Progenitor cell of endocrine pancreas (in vitro differentiated cells): ENCODE measurements at regions not wholly inside any gene's neighbourhood (a gene's known extent, or its start where the extent isn't known, plus 50 kb on each side); places are given as distances from the start of the nearest gene placed in this dataset.

ENCODE experiments used
- DNase-seq: peaks from one replicate; pipeline ENCODE4 v3.0.0; 2021; ENCODE audit warnings: low spot score; ENCODE audit not compliant: unreplicated experiment
- H3K27ac Mint-ChIP-seq: 2 replicates; pipeline ENCODE4 v1.8.0; 2021; ENCODE audit warnings: mild to moderate bottlenecking, moderate library complexity, mixed read lengths
- H3K27me3 Mint-ChIP-seq: 2 replicates; pipeline ENCODE4 v1.8.0; 2021; ENCODE audit warnings: mixed read lengths
- H3K36me3 Mint-ChIP-seq: 2 replicates; pipeline ENCODE4 v1.8.0; 2022; ENCODE audit warnings: mixed read lengths; ENCODE audit not compliant: insufficient read depth
- H3K4me1 Mint-ChIP-seq: 2 replicates; pipeline ENCODE4 v1.8.0; 2021; ENCODE audit warnings: low read depth, mixed read lengths
- H3K4me3 Mint-ChIP-seq: 2 replicates; pipeline ENCODE4 v1.8.0; 2021; ENCODE audit warnings: low read depth, mild to moderate bottlenecking, moderate library complexity, mixed read lengths
- H3K9me3 Mint-ChIP-seq: 2 replicates; pipeline ENCODE4 v1.8.0; 2021; ENCODE audit warnings: low read depth, mixed read lengths
- CTCF ChIP-seq: fragments of 200-600 bp; sonication (generic); IDR thresholded peaks from one replicate; pipeline ENCODE4 v1.5.0; 2021; ENCODE audit warnings: antibody characterized with exemption, mild to moderate bottlenecking; ENCODE audit not compliant: unreplicated experiment

- TF ChIP-seq CTCF = no peak
- Mint-ChIP-seq H3K4me3 (no peak overlapping the region), H3K27me3 (no peaks in the 10 kb centered on the region), H3K27ac (peak overlapping the region; percentile 45), H3K4me1 (peaks cover 28% of the 10 kb centered on the region), H3K36me3 (peaks cover 1% of the 10 kb centered on the region), H3K9me3 (peaks cover 8% of the 10 kb centered on the region)
- DNase-seq = no peak
These were observed 1054.4 kb upstream of the SPRY2 start for GRCh38 chr13:81395368-81395767.

- no peaks in the 10 kb centered on the region for H3K27me3 Mint-ChIP-seq
- peaks cover 11% of the 10 kb centered on the region for H3K9me3 Mint-ChIP-seq
- TF ChIP-seq CTCF = no peak
- peaks cover 28% of the 10 kb centered on the region for H3K4me1 Mint-ChIP-seq
- peak overlapping the region; percentile 29 for H3K4me3 Mint-ChIP-seq
- H3K27ac Mint-ChIP-seq = peak overlapping the region; percentile 88
- peaks cover 1% of the 10 kb centered on the region for H3K36me3 Mint-ChIP-seq
- no peak for DNase-seq
These were observed 1053.7 kb upstream of the SPRY2 start for GRCh38 chr13:81394640-81395039.

GRCh38 chr13:81393721-81394120 is 1052.8 kb upstream of the SPRY2 start:
- H3K27me3 Mint-ChIP-seq = no peaks in the 10 kb centered on the region
- peak overlapping the region; percentile 67 for H3K27ac Mint-ChIP-seq
- no peak for DNase-seq
- no peak for TF ChIP-seq CTCF
- H3K4me3 Mint-ChIP-seq = no peak overlapping the region
- H3K9me3 Mint-ChIP-seq = peaks cover 19% of the 10 kb centered on the region
- peaks cover 3% of the 10 kb centered on the region for H3K36me3 Mint-ChIP-seq
- H3K4me1 Mint-ChIP-seq = peaks cover 33% of the 10 kb centered on the region

- H3K4me1 Mint-ChIP-seq = peaks cover 37% of the 10 kb centered on the region
- H3K36me3 Mint-ChIP-seq = peaks cover 3% of the 10 kb centered on the region
- no peak for TF ChIP-seq CTCF
- no peaks in the 10 kb centered on the region for H3K27me3 Mint-ChIP-seq
- H3K9me3 Mint-ChIP-seq = peaks cover 21% of the 10 kb centered on the region
- no peak for DNase-seq
- H3K27ac Mint-ChIP-seq = peak overlapping the region; percentile 67
- no peak overlapping the region for H3K4me3 Mint-ChIP-seq
These were observed 1052.2 kb upstream of the SPRY2 start for GRCh38 chr13:81393110-81393509.

- H3K9me3 Mint-ChIP-seq = peaks cover 28% of the 10 kb centered on the region
- peaks cover 1% of the 10 kb centered on the region for H3K36me3 Mint-ChIP-seq
These were observed 1047.5 kb upstream of the SPRY2 start for GRCh38 chr13:81388400-81388799.

More at GRCh38 chr13:81388400-81388799, 1047.5 kb upstream of the SPRY2 start:
- H3K4me1 Mint-ChIP-seq = peaks cover 21% of the 10 kb centered on the region
- no peak for DNase-seq
- H3K27ac Mint-ChIP-seq = no peak overlapping the region
- no peak for TF ChIP-seq CTCF
- no peaks in the 10 kb centered on the region for H3K27me3 Mint-ChIP-seq
- no peak overlapping the region for H3K4me3 Mint-ChIP-seq
